GM23248 (cell line): ENCODE measurements at regions not wholly inside any gene's neighbourhood (a gene's known extent, or its start where the extent isn't known, plus 50 kb on each side); places are given as distances from the start of the nearest gene placed in this dataset.

Experiments
- EZH2 ChIP-seq: fragments of 200-600 bp; sonication (generic); IDR thresholded peaks from 2 replicates; pipeline ENCODE4 v1.6.1; 2018; ENCODE audit warnings: antibody characterized with exemption, mild to moderate bottlenecking; ENCODE audit not compliant: insufficient read depth, poor library complexity, severe bottlenecking
- EZH2phosphoT487 ChIP-seq: fragments of 200-600 bp; sonication (generic); IDR thresholded peaks from 2 replicates; pipeline ENCODE4 v1.6.1; 2018; ENCODE audit warnings: antibody characterized with exemption, moderate library complexity, mild to moderate bottlenecking, low read depth; ENCODE audit not compliant: insufficient read depth

DNA sequence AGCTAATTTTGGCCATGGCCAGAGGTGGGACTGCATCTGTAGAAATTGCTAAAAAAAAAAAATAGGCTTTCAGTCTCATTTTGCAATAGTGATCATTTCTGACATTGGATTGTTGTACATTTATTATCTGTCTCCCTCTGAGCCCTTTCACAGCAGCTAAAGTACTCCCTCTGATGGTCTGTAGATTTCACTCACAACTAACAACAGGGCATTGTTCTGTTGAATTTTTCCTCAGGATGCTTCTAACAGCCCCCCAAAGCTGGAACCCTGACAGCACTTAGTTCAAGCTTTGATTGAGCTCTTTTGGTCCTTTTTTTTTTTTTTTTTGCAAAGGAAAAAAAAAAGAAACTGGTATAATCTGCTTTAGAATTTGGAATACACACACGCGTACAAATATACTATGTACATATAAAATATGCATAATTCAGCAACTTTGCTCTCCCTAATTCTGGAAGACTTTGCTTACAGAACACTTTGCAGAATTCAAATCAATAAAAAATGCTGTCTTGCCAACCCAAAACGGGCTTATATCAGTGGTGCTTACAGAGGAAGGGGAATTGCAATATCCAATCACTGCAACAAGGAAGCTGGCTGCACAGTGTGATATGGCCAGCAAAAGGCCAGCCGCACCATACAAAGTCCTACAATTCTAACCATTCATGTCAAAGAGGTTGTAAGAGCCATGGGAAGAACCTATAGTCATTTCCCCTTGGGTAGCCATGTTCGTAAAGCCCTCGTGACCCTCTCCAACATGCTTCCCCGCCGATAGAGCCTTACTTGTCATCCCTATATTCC, 406.4 kb downstream of the SMARCA1 start:
- TF ChIP-seq EZH2 (no peak), EZH2phosphoT487 (no peak)
